GM12878 (cell line): ENCODE measurements at regions not wholly inside any gene's neighbourhood (a gene's known extent, or its start where the extent isn't known, plus 50 kb on each side); places are given as distances from the start of the nearest gene placed in this dataset.

Experiments used
- ATAC-seq: fragments of 200-7000 bp; cut with Tn5 transposase; 3 replicates; pipeline ENCODE4 v1.9.1; 2020; ENCODE audit warnings: mild to moderate bottlenecking, moderate library complexity
- BruUV-seq: library from RNA; stranded (reverse); fragments of 400-500 nt; replicated peaks from 2 replicates; lab custom pipeline; 2021; lab: Mats Ljungman, UMichigan
- CTCF ChIA-PET: fragments of 300-600 bp; sonication (Branson Sonifier 250); formaldehyde crosslinking; extraction: SDS; loops from one replicate; lab custom pipeline; 2021; ENCODE audit warnings: inconsistent platforms; lab: Yijun Ruan, JAX
- POLR2A ChIA-PET: fragments of 350-600 bp; formaldehyde crosslinking; extraction: SDS; loops from one replicate; lab custom pipeline; 2021; ENCODE audit warnings: inconsistent platforms; lab: Charles Lee
- RAD21 ChIA-PET: fragments of 300-600 bp; sonication (Branson Sonifier 250); formaldehyde crosslinking; loops from one replicate; lab custom pipeline; 2023; ENCODE audit warnings: antibody characterized with exemption; ENCODE audit not compliant: unreplicated experiment; lab: Charles Lee
- SMC1A ChIA-PET: fragments of 300-600 bp; sonication (Branson Sonifier 250); formaldehyde crosslinking; loops from one replicate; lab custom pipeline; 2023; ENCODE audit not compliant: unreplicated experiment, uncharacterized antibody; lab: Charles Lee
- DNase-seq: peaks from one replicate; pipeline ENCODE4 v3.0.0-alpha.2; 2011; ENCODE audit warnings: low read depth, low spot score
- FAIRE-seq: peaks from 3 replicates; lab custom pipeline; 2011; peaks lifted over from hg19 to GRCh38; lab: Jason Lieb, UNC
- H2AFZ ChIP-seq: 2 replicates; pipeline ENCODE4 v1.6.0; 2011; ENCODE audit warnings: low read depth, low read length, control low read depth; ENCODE audit not compliant: control insufficient read depth
- H3K27ac ChIP-seq: 2 replicates; pipeline ENCODE4 v1.5.1; 2011; ENCODE audit warnings: control low read depth; ENCODE audit not compliant: control insufficient read depth, insufficient read depth
- H3K27me3 ChIP-seq, 2 experiments: replicated peaks in 1 of 2; 2 replicates each; pipeline versions ENCODE4 v1.6.0 to v1.6.1; 2011; ENCODE audit warnings: low read length in 1 of 2; ENCODE audit not compliant: control insufficient read depth in 2 of 2, insufficient read depth in 2 of 2
- H3K36me3 ChIP-seq, 2 experiments: 2 replicates each; pipeline ENCODE4 v1.5.1; 2011; ENCODE audit warnings: low read length in 1 of 2; ENCODE audit not compliant: control insufficient read depth in 2 of 2, insufficient read depth in 2 of 2
- H3K4me1 ChIP-seq: 2 replicates; pipeline ENCODE4 v1.6.1; 2011; ENCODE audit warnings: mild to moderate bottlenecking, low read length, moderate library complexity, mixed read lengths; ENCODE audit not compliant: control insufficient read depth, insufficient read depth
- H3K4me2 ChIP-seq: 2 replicates; pipeline ENCODE4 v1.6.0; 2011; ENCODE audit warnings: control low read depth; ENCODE audit not compliant: control insufficient read depth, insufficient read depth
- H3K4me3 ChIP-seq: fragments of 200-600 bp; sonication (generic); 2 replicates; pipeline ENCODE4 v1.5.1; 2016
- H3K79me2 ChIP-seq: 2 replicates; pipeline ENCODE4 v1.6.0; 2011; ENCODE audit warnings: low read length; ENCODE audit not compliant: control insufficient read depth, insufficient read depth
- H3K9ac ChIP-seq: 2 replicates; pipeline ENCODE4 v1.8.0; 2011; ENCODE audit warnings: low read length, control low read depth, mixed read lengths; ENCODE audit not compliant: control insufficient read depth, insufficient read depth
- H3K9me3 ChIP-seq: replicated peaks from 3 replicates; pipeline ENCODE4 v1.5.1; 2011; ENCODE audit warnings: mild to moderate bottlenecking, low read length; ENCODE audit not compliant: control insufficient read depth, insufficient read depth
- H4K20me1 ChIP-seq: 2 replicates; pipeline ENCODE4 v1.6.0; 2011; ENCODE audit not compliant: control insufficient read depth, insufficient read depth
- CBX5 ChIP-seq: sonication (generic); IDR thresholded peaks from 2 replicates; pipeline ENCODE4 v1.6.1; 2016; ENCODE audit warnings: low read depth, moderate library complexity, mild to moderate bottlenecking, inconsistent platforms
- EZH2 ChIP-seq: IDR thresholded peaks from 2 replicates; pipeline ENCODE4 v1.6.1; 2012; ENCODE audit warnings: low read depth, mild to moderate bottlenecking, control low read depth, inconsistent platforms, low read length, borderline replicate concordance; ENCODE audit not compliant: control insufficient read depth
- HDGF ChIP-seq: fragments of 450-650 bp; IDR thresholded peaks from 2 replicates; pipeline ENCODE4 v1.6.1; 2016; ENCODE audit warnings: antibody characterized with exemption
- MLLT1 ChIP-seq: fragments of 450-650 bp; IDR thresholded peaks from 2 replicates; pipeline ENCODE4 v1.6.1; 2016; ENCODE audit warnings: mild to moderate bottlenecking
- STAT1 ChIP-seq: fragments of 450-650 bp; conservative IDR thresholded peaks from 2 replicates; pipeline ENCODE4 v1.6.1; 2014; ENCODE audit warnings: antibody characterized with exemption, mild to moderate bottlenecking
- TCF7 ChIP-seq: IDR thresholded peaks from 2 replicates; pipeline ENCODE4 v1.6.1; 2014; ENCODE audit warnings: antibody characterized with exemption, borderline replicate concordance
- ZBED1 ChIP-seq: IDR thresholded peaks from 2 replicates; pipeline ENCODE4 v1.6.1; 2016; ENCODE audit warnings: borderline replicate concordance
- ZNF592 ChIP-seq: fragments of 450-650 bp; IDR thresholded peaks from 2 replicates; pipeline ENCODE4 v1.6.1; 2017; ENCODE audit warnings: mild to moderate bottlenecking, moderate library complexity
- WGBS: methylation state at CpG from one replicate; pipeline ENCODE4 v1.1.6; 2016; ENCODE audit warnings: low lambda C conversion rate; ENCODE audit not compliant: insufficient replicate concordance, insufficient coverage; ENCODE audit errors: missing lambda C conversion rate; 5-methylcytosine and 5-hydroxymethylcytosine counted together
- in situ Hi-C: fragments of 300-500 bp; cut with MboI; formaldehyde crosslinking; loops from 9 replicates; pipeline ENCODE4 v1.14.3; 2018; ENCODE audit warnings: mixed read lengths
- intact Hi-C: fragments of 100-400 bp; cut with micrococcal nuclease; formaldehyde crosslinking; loops from one replicate; pipeline ENCODE4 v1.14.2; 2022; ENCODE audit not compliant: unreplicated experiment

- DNase-seq (no peak), FAIRE-seq (no peak), ATAC-seq (no peak)
- Histone ChIP-seq H3K4me1 (no peaks in the 10 kb centered on the region), H3K9ac (no peak overlapping the region), H3K27me3 (0 out of 4 replicates have a peak, but pooled peaks cover 0 to 1% of the 10 kb centered on the region in 2 experiments), H2AFZ (no peak overlapping the region), H3K9me3 (no peaks in the 10 kb centered on the region; the same call in 2 of the 3 replicates), H4K20me1 (no peaks in the 10 kb centered on the region), H3K4me2 (no peak overlapping the region), H3K79me2 (no peaks in the 10 kb centered on the region), H3K4me3 (no peak overlapping the region), H3K36me3 (no peaks in the 10 kb centered on the region), H3K27ac (no peak overlapping the region)
- SMC1A ChIA-PET: no interaction called here
- no TSS peak for BruUV-seq
- RAD21 ChIA-PET: no interaction called here
- POLR2A ChIA-PET: no interaction called here
- intact Hi-C loops: no loop called here
- in situ Hi-C loops: no loop called here
- 31% methylated on average over 16 of the region's 16 CpGs for WGBS
- CTCF ChIA-PET: no interaction called here
- TF ChIP-seq CBX5 (no peak), ZNF592 (no peak), TCF7 (no peak), ZBED1 (no peak), EZH2 (no peak), STAT1 (no peak), MLLT1 (no peak), HDGF (no peak)
These were observed 101.1 kb downstream of the YTHDF1 start for GRCh38 chr20:63114693-63115311.
